Testis (tissue), 2 donors: ENCODE measurements at regions not wholly inside any gene's neighbourhood (a gene's known extent, or its start where the extent isn't known, plus 50 kb on each side); places are given as distances from the start of the nearest gene placed in this dataset.

Experiments
- DNase-seq: peaks from one replicate; pipeline ENCODE4 v3.0.0-alpha.2; 2019
- H3K27ac ChIP-seq, 2 donors: fragments of 200-600 bp; sonication (generic); one replicate each; pipeline ENCODE4 v1.5.1; 2019
- H3K27me3 ChIP-seq: fragments of 200-600 bp; sonication (generic); one replicate; pipeline ENCODE4 v1.5.1; 2019
- H3K36me3 ChIP-seq: fragments of 200-600 bp; sonication (generic); one replicate; pipeline ENCODE4 v1.5.1; 2017; ENCODE audit warnings: low read depth; ENCODE audit errors: missing control alignments
- H3K4me1 ChIP-seq: fragments of 200-600 bp; sonication (generic); one replicate; pipeline ENCODE4 v1.5.1; 2019
- H3K4me3 ChIP-seq, 2 donors: fragments of 200-600 bp; sonication (generic); one replicate each; pipeline ENCODE4 v1.5.1; 2017 to 2019
- H3K9me3 ChIP-seq: fragments of 200-600 bp; sonication (generic); one replicate; pipeline ENCODE4 v1.5.1; 2017
- CTCF ChIP-seq, 3 experiments: fragments of 450-650 bp in 2 of 3; fragments of 200-600 bp in 1 of 3; sonication (generic) in 1 of 3; IDR thresholded peaks; one replicate each; pipeline ENCODE4 v1.5.1; 2016 to 2019; ENCODE audit warnings: antibody characterized with exemption in 3 of 3, mild to moderate bottlenecking in 2 of 3, moderate library complexity in 1 of 3
- POLR2A ChIP-seq: fragments of 450-650 bp; IDR thresholded peaks from one replicate; pipeline ENCODE4 v1.6.1; 2017; ENCODE audit warnings: antibody characterized with exemption, mild to moderate bottlenecking, moderate library complexity
- WGBS, 2 donors: methylation state at CpG; one replicate each; pipeline ENCODE4 v1.1.5; 2018; 5-methylcytosine and 5-hydroxymethylcytosine counted together
- intact Hi-C: fragments of 100-400 bp; cut with DNase I; formaldehyde crosslinking; loops from one replicate; pipeline ENCODE4 v1.15.1; 2023; ENCODE audit warnings: low total_unique reads

GRCh38 chr20:11316244-11316643 lies 601.4 kb upstream of the BTBD3 start:
- no peak for DNase-seq
- intact Hi-C loops: no loop called here
- H3K27me3 ChIP-seq: no peaks in the 10 kb centered on the region
- H3K27ac ChIP-seq: no peak overlapping the region
- TF ChIP-seq CTCF (IDR thresholded peaks at IDR 0.05): no peak
- no peak for TF ChIP-seq POLR2A
- H3K36me3 ChIP-seq: no peaks in the 10 kb centered on the region
- no peak overlapping the region for H3K4me3 ChIP-seq
- no peaks in the 10 kb centered on the region for H3K4me1 ChIP-seq
- no peaks in the 10 kb centered on the region for H3K9me3 ChIP-seq

GRCh38 chr20:11320033-11320432 lies 597.7 kb upstream of the BTBD3 start:
- Histone ChIP-seq H3K27me3 (no peaks in the 10 kb centered on the region), H3K27ac (no peak overlapping the region), H3K4me3 (no peak overlapping the region), H3K4me1 (no peaks in the 10 kb centered on the region), H3K9me3 (no peaks in the 10 kb centered on the region), H3K36me3 (no peaks in the 10 kb centered on the region)
- intact Hi-C loops: no loop called here
- DNase-seq: no peak
- TF ChIP-seq POLR2A (no peak), CTCF (IDR thresholded peaks at IDR 0.05) (no peak)

- no peaks in the 10 kb centered on the region for H3K27me3 ChIP-seq
- H3K4me1 ChIP-seq: no peaks in the 10 kb centered on the region
- no peak overlapping the region for H3K27ac ChIP-seq
- intact Hi-C loops: no loop called here
- DNase-seq: no peak
- no peak overlapping the region for H3K4me3 ChIP-seq
- no peak for TF ChIP-seq CTCF (IDR thresholded peaks at IDR 0.05)
- TF ChIP-seq POLR2A: no peak
- H3K9me3 ChIP-seq: no peaks in the 10 kb centered on the region
- WGBS, 2 donors: 78 to 85% methylated on average over 1 of the region's 1 CpG
- no peaks in the 10 kb centered on the region for H3K36me3 ChIP-seq
These were observed 593.9 kb upstream of the BTBD3 start for GRCh38 chr20:11323816-11324215.

- no peaks in the 10 kb centered on the region for H3K9me3 ChIP-seq
- no peaks in the 10 kb centered on the region for H3K27me3 ChIP-seq
- H3K4me1 ChIP-seq: no peaks in the 10 kb centered on the region
- DNase-seq: no peak
- no peaks in the 10 kb centered on the region for H3K36me3 ChIP-seq
- intact Hi-C loops: no loop called here
- no peak overlapping the region for H3K4me3 ChIP-seq
- TF ChIP-seq CTCF (IDR thresholded peaks at IDR 0.05): no peak
- TF ChIP-seq POLR2A: no peak
- 92 to 94% methylated on average over 4 of the region's 4 CpGs for WGBS, 2 donors
- H3K27ac ChIP-seq: no peak overlapping the region
These were observed 592.7 kb upstream of the BTBD3 start for GRCh38 chr20:11324990-11325389.

GRCh38 chr20:11328839-11329238 lies 588.9 kb upstream of the BTBD3 start:
- Histone ChIP-seq H3K4me1 (no peaks in the 10 kb centered on the region), H3K36me3 (no peaks in the 10 kb centered on the region), H3K27ac (no peak overlapping the region), H3K4me3 (no peak overlapping the region), H3K9me3 (no peaks in the 10 kb centered on the region), H3K27me3 (no peaks in the 10 kb centered on the region)
- no peak for DNase-seq
- intact Hi-C loops: no loop called here
- 77 to 87% methylated on average over 8 of the region's 8 CpGs for WGBS, 2 donors
- no peak for TF ChIP-seq POLR2A
- TF ChIP-seq CTCF (IDR thresholded peaks at IDR 0.05): no peak
